Suprapubic skin (tissue), 4 donors: ENCODE measurements at regions not wholly inside any gene's neighbourhood (a gene's known extent, or its start where the extent isn't known, plus 50 kb on each side); places are given as distances from the start of the nearest gene placed in this dataset.
A peak's percentile ranks its signal among the peaks of the same experiment; 100 is the strongest.

Experiments
- DNase-seq, 2 donors: peaks; one replicate each; pipeline ENCODE4 v3.0.0-alpha.2; 2019; ENCODE audit warnings: low spot score in 2 of 2
- H3K27ac ChIP-seq: fragments of 200-600 bp; sonication (generic); one replicate; pipeline ENCODE4 v1.5.1; 2019
- H3K27me3 ChIP-seq: fragments of 200-600 bp; sonication (generic); one replicate; pipeline ENCODE4 v1.5.1; 2019
- H3K36me3 ChIP-seq: fragments of 200-600 bp; sonication (generic); one replicate; pipeline ENCODE4 v1.5.1; 2019
- H3K4me1 ChIP-seq: fragments of 200-600 bp; sonication (generic); one replicate; pipeline ENCODE4 v1.5.1; 2019
- H3K4me3 ChIP-seq: fragments of 200-600 bp; sonication (generic); one replicate; pipeline ENCODE4 v1.5.1; 2019; ENCODE audit warnings: mild to moderate bottlenecking
- H3K9me3 ChIP-seq: fragments of 200-600 bp; sonication (generic); one replicate; pipeline ENCODE4 v1.5.1; 2019
- EP300 ChIP-seq: sonication (generic); formaldehyde crosslinking; IDR thresholded peaks from one replicate; pipeline ENCODE4 v1.6.1; 2017; ENCODE audit warnings: antibody characterized with exemption
- POLR2A ChIP-seq, 2 donors: fragments of 450-650 bp; IDR thresholded peaks; one replicate each; pipeline ENCODE4 v1.6.1; 2017; ENCODE audit warnings: antibody characterized with exemption in 2 of 2, mild to moderate bottlenecking in 2 of 2, moderate library complexity in 2 of 2
- POLR2AphosphoS5 ChIP-seq, 3 donors: sonication (generic); formaldehyde crosslinking; IDR thresholded peaks; one replicate each; pipeline ENCODE4 v1.6.1; 2017; ENCODE audit warnings: antibody characterized with exemption in 3 of 3
- WGBS: methylation state at CpG from one replicate; pipeline ENCODE4 v1.1.5; 2018; 5-methylcytosine and 5-hydroxymethylcytosine counted together
- TF ChIP-seq, protein P1 (sequence below), 2 donors: fragments of 200-600 bp in 1 of 2; fragments of 450-650 bp in 1 of 2; sonication (generic) in 1 of 2; IDR thresholded peaks; one replicate each; pipeline ENCODE4 v1.5.1; 2016 to 2019; ENCODE audit warnings: antibody characterized with exemption in 2 of 2, mild to moderate bottlenecking in 1 of 2, moderate library complexity in 1 of 2

GRCh38 chr1:234902774-234903547 is 225.7 kb downstream of the TOMM20 start:
- TF ChIP-seq POLR2A (IDR thresholded peaks at IDR 0.05) = no peak
- TF ChIP-seq, protein P1, sequence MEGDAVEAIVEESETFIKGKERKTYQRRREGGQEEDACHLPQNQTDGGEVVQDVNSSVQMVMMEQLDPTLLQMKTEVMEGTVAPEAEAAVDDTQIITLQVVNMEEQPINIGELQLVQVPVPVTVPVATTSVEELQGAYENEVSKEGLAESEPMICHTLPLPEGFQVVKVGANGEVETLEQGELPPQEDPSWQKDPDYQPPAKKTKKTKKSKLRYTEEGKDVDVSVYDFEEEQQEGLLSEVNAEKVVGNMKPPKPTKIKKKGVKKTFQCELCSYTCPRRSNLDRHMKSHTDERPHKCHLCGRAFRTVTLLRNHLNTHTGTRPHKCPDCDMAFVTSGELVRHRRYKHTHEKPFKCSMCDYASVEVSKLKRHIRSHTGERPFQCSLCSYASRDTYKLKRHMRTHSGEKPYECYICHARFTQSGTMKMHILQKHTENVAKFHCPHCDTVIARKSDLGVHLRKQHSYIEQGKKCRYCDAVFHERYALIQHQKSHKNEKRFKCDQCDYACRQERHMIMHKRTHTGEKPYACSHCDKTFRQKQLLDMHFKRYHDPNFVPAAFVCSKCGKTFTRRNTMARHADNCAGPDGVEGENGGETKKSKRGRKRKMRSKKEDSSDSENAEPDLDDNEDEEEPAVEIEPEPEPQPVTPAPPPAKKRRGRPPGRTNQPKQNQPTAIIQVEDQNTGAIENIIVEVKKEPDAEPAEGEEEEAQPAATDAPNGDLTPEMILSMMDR (IDR thresholded peaks at IDR 0.05) = no peak
- Histone ChIP-seq H3K27me3 (no peaks in the 10 kb centered on the region), H3K4me1 (peaks cover 12% of the 10 kb centered on the region), H3K27ac (no peak overlapping the region), H3K36me3 (no peaks in the 10 kb centered on the region), H3K9me3 (no peaks in the 10 kb centered on the region), H3K4me3 (no peak overlapping the region)
- WGBS = 94% methylated on average over 7 of the region's 7 CpGs
- no peak for DNase-seq

DNA sequence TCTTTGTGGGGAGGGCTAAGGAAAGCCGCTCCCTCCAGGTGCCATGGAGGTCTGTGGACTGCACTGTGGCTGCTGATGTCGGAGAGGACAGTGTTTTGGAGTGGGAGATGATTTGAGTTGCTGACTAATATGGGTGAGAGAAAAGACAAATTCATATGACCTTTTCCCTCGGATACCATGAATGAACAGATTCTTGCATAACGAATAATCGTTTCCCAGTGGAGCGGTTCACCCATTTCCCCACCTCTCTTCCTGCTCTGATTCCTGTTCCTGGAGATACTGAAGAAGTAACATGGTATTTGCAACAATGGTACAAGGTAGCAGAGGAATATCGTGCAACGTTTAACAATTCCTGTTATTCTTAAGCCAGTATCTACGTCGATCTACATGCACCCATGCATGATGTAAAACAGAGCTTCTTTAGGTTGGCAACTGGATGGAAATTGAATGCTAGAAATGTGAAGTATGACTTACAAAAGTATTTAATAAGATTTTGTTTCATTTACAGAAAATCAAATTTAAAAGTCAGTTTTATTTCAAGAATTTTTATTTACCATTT is 227.1 kb downstream of the TOMM20 start:
- Histone ChIP-seq H3K4me1 (peaks cover 6% of the 10 kb centered on the region), H3K4me3 (no peak overlapping the region), H3K36me3 (no peaks in the 10 kb centered on the region), H3K9me3 (no peaks in the 10 kb centered on the region), H3K27me3 (no peaks in the 10 kb centered on the region), H3K27ac (no peak overlapping the region)
- WGBS = 85% methylated on average over 10 of the region's 10 CpGs
- no peak for DNase-seq
- TF ChIP-seq POLR2AphosphoS5 (IDR thresholded peaks at IDR 0.05) (no peak), EP300 (no peak), POLR2A (IDR thresholded peaks at IDR 0.05) (no peak)
- TF ChIP-seq, protein P1 (IDR thresholded peaks at IDR 0.05) = no peak

- WGBS = 100% methylated on average over 3 of the region's 3 CpGs
These were observed 228.0 kb downstream of the TOMM20 start for GRCh38 chr1:234900595-234900994.

DNA sequence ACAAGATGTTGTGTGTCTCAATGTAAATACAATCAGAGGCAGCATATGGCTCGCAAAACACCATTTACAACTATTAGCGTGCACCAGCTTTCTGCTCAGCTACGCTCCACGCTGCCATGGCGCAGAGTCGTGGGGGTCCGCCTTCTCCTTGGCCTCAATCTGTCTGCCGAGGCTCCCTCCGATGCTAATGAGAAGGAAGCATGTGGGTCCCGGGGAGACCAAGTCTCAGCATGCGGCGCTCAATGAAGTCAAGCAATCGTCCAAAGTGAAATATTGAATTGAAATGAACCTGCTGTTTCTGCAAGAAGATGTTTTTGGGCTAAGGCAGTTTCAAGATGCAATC is 228.9 kb downstream of the TOMM20 start:
- no peak for TF ChIP-seq POLR2A (IDR thresholded peaks at IDR 0.05)
- no peak for TF ChIP-seq POLR2AphosphoS5 (IDR thresholded peaks at IDR 0.05)
- TF ChIP-seq EP300 = no peak
- TF ChIP-seq, protein P1 (IDR thresholded peaks at IDR 0.05) = no peak
- Histone ChIP-seq H3K27me3 (no peaks in the 10 kb centered on the region), H3K4me3 (no peak overlapping the region), H3K9me3 (no peaks in the 10 kb centered on the region), H3K36me3 (no peaks in the 10 kb centered on the region), H3K4me1 (peaks cover 9% of the 10 kb centered on the region), H3K27ac (no peak overlapping the region)
- 93% methylated on average over 13 of the region's 13 CpGs for WGBS
- no peak for DNase-seq

More at GRCh38 chr1:234900595-234900994, 228.0 kb downstream of the TOMM20 start:
- no peaks in the 10 kb centered on the region for H3K9me3 ChIP-seq
- no peak for DNase-seq
- no peaks in the 10 kb centered on the region for H3K27me3 ChIP-seq
- H3K36me3 ChIP-seq = no peaks in the 10 kb centered on the region
- no peak overlapping the region for H3K27ac ChIP-seq
- H3K4me1 ChIP-seq = peaks cover 6% of the 10 kb centered on the region
- TF ChIP-seq POLR2AphosphoS5 (IDR thresholded peaks at IDR 0.05) = no peak
- TF ChIP-seq, protein P1 (IDR thresholded peaks at IDR 0.05) = no peak
- no peak for TF ChIP-seq POLR2A (IDR thresholded peaks at IDR 0.05)
- no peak for TF ChIP-seq EP300
- H3K4me3 ChIP-seq = no peak overlapping the region

- no peak overlapping the region for H3K4me3 ChIP-seq
- H3K36me3 ChIP-seq = no peaks in the 10 kb centered on the region
- H3K27me3 ChIP-seq = no peaks in the 10 kb centered on the region
- DNase-seq = no peak
- peak overlapping the region; percentile 48 for H3K27ac ChIP-seq
- TF ChIP-seq, protein P1 (IDR thresholded peaks at IDR 0.05) = no peak
- TF ChIP-seq POLR2A (IDR thresholded peaks at IDR 0.05) = no peak
- TF ChIP-seq EP300 = no peak
- no peak for TF ChIP-seq POLR2AphosphoS5 (IDR thresholded peaks at IDR 0.05)
- WGBS = 64% methylated on average over 10 of the region's 11 CpGs
- H3K4me1 ChIP-seq = peaks cover 11% of the 10 kb centered on the region
- no peaks in the 10 kb centered on the region for H3K9me3 ChIP-seq
These were observed 229.5 kb downstream of the TOMM20 start for GRCh38 chr1:234899041-234899729.
